ENCODE measurements at regions not wholly inside any gene's neighbourhood (a gene's known extent, or its start where the extent isn't known, plus 50 kb on each side); places are given as distances from the start of the nearest gene placed in this dataset.

GRCh38 chr4:10879411-10880110 lies 195.0 kb upstream of the CLNK start:
- TF ChIP-seq CHD2 (IDR thresholded peaks at IDR 0.05; ENCODE audit: low read depth, low read length) (no peak), ZFP36 (IDR thresholded peaks at IDR 0.05; ENCODE audit: low read depth, low read length, partially characterized antibody) (no peak), POLR2AphosphoS5 (IDR thresholded peaks at IDR 0.05; ENCODE audit: control insufficient read depth, insufficient read depth, low read depth, low read length) (no peak)
